ENCODE measurements at regions not wholly inside any gene's neighbourhood (a gene's known extent, or its start where the extent isn't known, plus 50 kb on each side); places are given as distances from the start of the nearest gene placed in this dataset.

- H3K4me2 ChIP-seq (ENCODE audit: insufficient read depth, low read length), result no peak overlapping the region
- CTCF ChIA-PET, result interaction anchor here (0.8 to 1.1 kb wide), 2 partner anchors 13 to 267 kb away, joined by 3 read pairs; no protein-coding TSS in a partner anchor
- DNase-seq (ENCODE audit: low read depth, low spot score), result no peak
Observed at GRCh38 chr3:33993631-33994030, 195.2 kb downstream of the PDCD6IP start.

GRCh38 chr3:33994568-33994967 is 196.1 kb downstream of the PDCD6IP start:
- peaks cover 0 to 2% of the 10 kb centered on the region in 2 experiments for H3K27me3 ChIP-seq (ENCODE audit: control insufficient read depth in 2 of 2, insufficient read depth in 2 of 2, low read length in 2 of 2)
- intact Hi-C loops (cut with micrococcal nuclease) (no loop called here), dilution Hi-C loops (cut with MboI; ENCODE audit: extremely low pct_ligation_motif_present, low sequenced_read_pairs) (no loop called here)
- H4K20me1 ChIP-seq (replicated peaks; ENCODE audit: control insufficient read depth, extremely low read depth, insufficient read depth, low read length), result no peaks in the 10 kb centered on the region
- H3K9ac ChIP-seq (replicated peaks; ENCODE audit: extremely low read depth, insufficient read depth, low read length), result no peak overlapping the region
- FAIRE-seq (no peak), DNase-seq (ENCODE audit: low read depth, low spot score) (no peak)
- H2AFZ ChIP-seq (ENCODE audit: low read depth, low read length), result no peak overlapping the region
- TF ChIP-seq FOS (IDR thresholded peaks at IDR 0.05; ENCODE audit: borderline replicate concordance, insufficient read depth, low read length) (no peak), MAX (IDR thresholded peaks at IDR 0.05; ENCODE audit: insufficient read depth, insufficient read length) (no peak), JUN (IDR thresholded peaks at IDR 0.05; ENCODE audit: borderline replicate concordance, insufficient read depth, insufficient read length, low read depth) (no peak), EZH2 (IDR thresholded peaks at IDR 0.05; ENCODE audit: borderline replicate concordance, low read depth, low read length, severe bottlenecking) (no peak), POLR2AphosphoS5 (IDR thresholded peaks at IDR 0.05; ENCODE audit: insufficient read depth, low read depth, low read length) (no peak), GATA2 (IDR thresholded peaks at IDR 0.05; ENCODE audit: insufficient read depth, insufficient read length, low read depth, low read length) (no peak)
- no peaks in the 10 kb centered on the region for H3K79me2 ChIP-seq (ENCODE audit: control insufficient read depth, insufficient read depth, low read length)
- H3K9me3 ChIP-seq (replicated peaks; ENCODE audit: control insufficient read depth, insufficient read depth, low read length), result no peaks in the 10 kb centered on the region
- no peaks in the 10 kb centered on the region for H3K36me3 ChIP-seq (ENCODE audit: control insufficient read depth in 2 of 2, extremely low read depth in 1 of 2, insufficient read depth in 2 of 2, low read length in 2 of 2)
- no peak overlapping the region for H3K27ac ChIP-seq (ENCODE audit: insufficient read depth, low read depth, low read length)
- no peaks in the 10 kb centered on the region for H3K4me1 ChIP-seq (ENCODE audit: control insufficient read depth, extremely low read depth, insufficient read depth, low read length)
- H3K4me2 ChIP-seq (ENCODE audit: insufficient read depth, low read length), result no peak overlapping the region
- ChIA-PET POLR2A (no interaction called here), CTCF (interaction anchor here (0.8 to 1.1 kb wide), 2 partner anchors 14 to 266 kb away, joined by 3 read pairs; no protein-coding TSS in a partner anchor)
- BruUV-seq (replicated peaks), result no TSS peak
- no peak overlapping the region for H3K4me3 ChIP-seq (replicated peaks in 1 of 3; ENCODE audit: insufficient read depth in 1 of 3, low read depth in 1 of 3, low read length in 3 of 3)
- no peaks in the 10 kb centered on the region for H3K9me1 ChIP-seq (replicated peaks; ENCODE audit: control insufficient read depth, extremely low read depth, insufficient read depth, low read length)

More at GRCh38 chr3:33993631-33994030, 195.2 kb downstream of the PDCD6IP start:
- TF ChIP-seq JUN (IDR thresholded peaks at IDR 0.05; ENCODE audit: borderline replicate concordance, insufficient read depth, insufficient read length, low read depth) (no peak), MAX (IDR thresholded peaks at IDR 0.05; ENCODE audit: insufficient read depth, insufficient read length) (no peak), POLR2A (IDR thresholded peaks at IDR 0.05; ENCODE audit: low read depth, low read length) (no peak)
- Histone ChIP-seq H3K9ac (replicated peaks; ENCODE audit: extremely low read depth, insufficient read depth, low read length) (no peak overlapping the region), H3K27me3 (ENCODE audit: control insufficient read depth in 2 of 2, insufficient read depth in 2 of 2, low read length in 2 of 2) (peaks cover 0 to 2% of the 10 kb centered on the region in 2 experiments), H3K27ac (ENCODE audit: insufficient read depth, low read depth, low read length) (no peak overlapping the region), H3K4me3 (replicated peaks in 1 of 3; ENCODE audit: insufficient read depth in 1 of 3, low read depth in 1 of 3, low read length in 3 of 3) (no peak overlapping the region), H3K79me2 (ENCODE audit: control insufficient read depth, insufficient read depth, low read length) (no peaks in the 10 kb centered on the region), H3K4me1 (ENCODE audit: control insufficient read depth, extremely low read depth, insufficient read depth, low read length) (no peaks in the 10 kb centered on the region), H3K36me3 (ENCODE audit: control insufficient read depth in 2 of 2, extremely low read depth in 1 of 2, insufficient read depth in 2 of 2, low read length in 2 of 2) (no peaks in the 10 kb centered on the region), H3K9me3 (replicated peaks; ENCODE audit: control insufficient read depth, insufficient read depth, low read length) (no peaks in the 10 kb centered on the region), H3K9me1 (replicated peaks; ENCODE audit: control insufficient read depth, extremely low read depth, insufficient read depth, low read length) (no peaks in the 10 kb centered on the region), H2AFZ (ENCODE audit: low read depth, low read length) (no peak overlapping the region), H4K20me1 (replicated peaks; ENCODE audit: control insufficient read depth, extremely low read depth, insufficient read depth, low read length) (no peaks in the 10 kb centered on the region)
- no TSS peak for BruUV-seq (replicated peaks)
- POLR2A ChIA-PET, result no interaction called here
- dilution Hi-C loops (cut with MboI; ENCODE audit: extremely low pct_ligation_motif_present, low sequenced_read_pairs), result no loop called here
- no peak for FAIRE-seq
- intact Hi-C loops (cut with micrococcal nuclease), result no loop called here

Measured in endothelial cell of umbilical vein (primary cell).